CD8-positive, alpha-beta memory T cell (primary cell): ENCODE measurements at regions not wholly inside any gene's neighbourhood (a gene's known extent, or its start where the extent isn't known, plus 50 kb on each side); places are given as distances from the start of the nearest gene placed in this dataset.
"Not testable (repeated sequence)": the region's sequence is repeated elsewhere in the genome, so short reads cannot be mapped to it uniquely, and the experiment has no call there.

Source experiments
- CTCF ChIA-PET: fragments of 350-600 bp; sonication (Branson Sonifier 250); formaldehyde crosslinking; loops from one replicate; lab custom pipeline; 2021; ENCODE audit warnings: antibody characterized with exemption; lab: Charles Lee
- POLR2A ChIA-PET: fragments of 350-600 bp; sonication (Branson Sonifier 250); formaldehyde crosslinking; loops from one replicate; lab custom pipeline; 2021; ENCODE audit warnings: antibody characterized with exemption; lab: Charles Lee
- DNase-seq, 5 donors: peaks; one replicate each; pipeline versions ENCODE4 v3.0.0 to v3.0.0-alpha.2; 2020 to 2022; ENCODE audit warnings: mixed read lengths in 1 of 5
- H3K27ac ChIP-seq: one replicate; pipeline ENCODE4 v1.7.0; 2013; ENCODE audit warnings: low read depth, mild to moderate bottlenecking, low read length, moderate library complexity
- H3K27me3 ChIP-seq: 2 replicates; pipeline ENCODE4 v1.7.0; 2013; ENCODE audit warnings: low read length, mild to moderate bottlenecking; ENCODE audit not compliant: insufficient read depth, poor library complexity, severe bottlenecking
- H3K36me3 ChIP-seq: 2 replicates; pipeline ENCODE4 v1.7.0; 2013; ENCODE audit warnings: mild to moderate bottlenecking, low read length, moderate library complexity; ENCODE audit not compliant: insufficient read depth
- H3K4me1 ChIP-seq: 2 replicates; pipeline ENCODE4 v1.7.0; 2013; ENCODE audit warnings: mild to moderate bottlenecking, low read length, moderate library complexity; ENCODE audit not compliant: insufficient read depth
- H3K4me3 ChIP-seq: 2 replicates; pipeline ENCODE4 v1.7.0; 2013; ENCODE audit warnings: mild to moderate bottlenecking, low read length
- H3K9me3 ChIP-seq: 2 replicates; pipeline ENCODE4 v1.7.0; 2013; ENCODE audit warnings: mild to moderate bottlenecking, low read length
- H3K27ac Mint-ChIP-seq, 8 donors: one replicate each; pipeline ENCODE4 v1.8.0; 2020 to 2021; ENCODE audit warnings: mixed read lengths in 8 of 8, mild to moderate bottlenecking in 6 of 8, inconsistent platforms in 3 of 8, moderate library complexity in 3 of 8
- H3K27me3 Mint-ChIP-seq, 2 donors: one replicate each; pipeline ENCODE4 v1.8.0; 2020 to 2021; ENCODE audit warnings: mixed read lengths in 2 of 2, mild to moderate bottlenecking in 1 of 2, moderate library complexity in 1 of 2
- H3K36me3 Mint-ChIP-seq, 3 donors: one replicate each; pipeline ENCODE4 v1.8.0; 2020 to 2021; ENCODE audit warnings: mixed read lengths in 3 of 3, inconsistent platforms in 1 of 3, mild to moderate bottlenecking in 1 of 3
- H3K4me1 Mint-ChIP-seq, 3 donors: one replicate each; pipeline ENCODE4 v1.8.0; 2020 to 2021; ENCODE audit warnings: mixed read lengths in 3 of 3, inconsistent platforms in 1 of 3, mild to moderate bottlenecking in 1 of 3
- H3K4me3 Mint-ChIP-seq, 7 donors: one replicate each; pipeline ENCODE4 v1.8.0; 2020 to 2021; ENCODE audit warnings: mixed read lengths in 7 of 7, mild to moderate bottlenecking in 6 of 7, moderate library complexity in 4 of 7, inconsistent platforms in 2 of 7
- H3K9me3 Mint-ChIP-seq, 5 donors: one replicate each; pipeline ENCODE4 v1.8.0; 2020 to 2022; ENCODE audit warnings: mixed read lengths in 5 of 5, mild to moderate bottlenecking in 3 of 5, moderate library complexity in 2 of 5, inconsistent platforms in 1 of 5

- Mint-ChIP-seq H3K36me3 (no peaks in the 10 kb centered on the region), H3K4me1 (no peaks in the 10 kb centered on the region), H3K27me3 (no peaks in the 10 kb centered on the region), H3K27ac (no peak overlapping the region), H3K9me3 (peaks cover 3 to 22% (median 19%) of the 10 kb centered on the region in 5 donors), H3K4me3 (no peak overlapping the region)
- ChIA-PET POLR2A (no interaction called here), CTCF (no interaction called here)
- Histone ChIP-seq H3K4me3 (no peak overlapping the region), H3K4me1 (no peaks in the 10 kb centered on the region), H3K36me3 (no peaks in the 10 kb centered on the region), H3K27me3 (no peaks in the 10 kb centered on the region), H3K27ac (no peak overlapping the region), H3K9me3 (no peaks in the 10 kb centered on the region)
- DNase-seq = no peak
Observed at GRCh38 chr12:86945685-86946196, 689.5 kb upstream of the MGAT4C start.

GRCh38 chr12:86944197-86944819, 688.1 kb upstream of the MGAT4C start:
- POLR2A ChIA-PET, H3K27me3 ChIP-seq, H3K27me3 Mint-ChIP-seq, H3K27ac ChIP-seq, H3K27ac Mint-ChIP-seq, H3K4me1 Mint-ChIP-seq, H3K4me1 ChIP-seq, CTCF ChIA-PET, H3K9me3 ChIP-seq, H3K4me3 ChIP-seq, H3K36me3 Mint-ChIP-seq, DNase-seq, H3K4me3 Mint-ChIP-seq, H3K36me3 ChIP-seq: not testable (repeated sequence)
- peaks cover 3 to 28% (median 19%) of the 10 kb centered on the region in 5 donors for H3K9me3 Mint-ChIP-seq

- no peaks in the 10 kb centered on the region for H3K9me3 ChIP-seq
- no peak overlapping the region for H3K4me3 ChIP-seq
- no peaks in the 10 kb centered on the region for H3K27me3 ChIP-seq
- H3K4me1 Mint-ChIP-seq = no peaks in the 10 kb centered on the region
- no peaks in the 10 kb centered on the region for H3K36me3 Mint-ChIP-seq
- H3K36me3 ChIP-seq = no peaks in the 10 kb centered on the region
- peaks cover 0 to 18% (median 2%) of the 10 kb centered on the region in 5 donors for H3K9me3 Mint-ChIP-seq
- H3K27me3 Mint-ChIP-seq = no peaks in the 10 kb centered on the region
- CTCF ChIA-PET = no interaction called here
- H3K4me3 Mint-ChIP-seq = no peak overlapping the region
- POLR2A ChIA-PET = no interaction called here
- no peak overlapping the region for H3K27ac Mint-ChIP-seq
- no peak for DNase-seq
- H3K4me1 ChIP-seq = no peaks in the 10 kb centered on the region
- no peak overlapping the region for H3K27ac ChIP-seq
Observed at GRCh38 chr12:86931714-86932113, 675.5 kb upstream of the MGAT4C start.

- no peak overlapping the region for H3K4me3 ChIP-seq
- ChIA-PET CTCF (no interaction called here), POLR2A (no interaction called here)
- H3K4me1 Mint-ChIP-seq = no peaks in the 10 kb centered on the region
- H3K27me3 ChIP-seq = no peaks in the 10 kb centered on the region
- DNase-seq = no peak
- H3K36me3 ChIP-seq = no peaks in the 10 kb centered on the region
- no peaks in the 10 kb centered on the region for H3K36me3 Mint-ChIP-seq
- H3K27me3 Mint-ChIP-seq = no peaks in the 10 kb centered on the region
- no peak overlapping the region for H3K27ac Mint-ChIP-seq
- no peak overlapping the region for H3K27ac ChIP-seq
- no peaks in the 10 kb centered on the region for H3K9me3 ChIP-seq
- H3K9me3 Mint-ChIP-seq = peaks cover 0 to 15% (median 0%) of the 10 kb centered on the region in 5 donors
- no peak overlapping the region for H3K4me3 Mint-ChIP-seq
- no peaks in the 10 kb centered on the region for H3K4me1 ChIP-seq
Observed at GRCh38 chr12:86929962-86930361, 673.8 kb upstream of the MGAT4C start.

GRCh38 chr12:86917121-86917520, 660.9 kb upstream of the MGAT4C start:
- H3K27me3 Mint-ChIP-seq = no peaks in the 10 kb centered on the region
- no peak overlapping the region for H3K27ac ChIP-seq
- ChIA-PET CTCF (no interaction called here), POLR2A (no interaction called here)
- no peaks in the 10 kb centered on the region for H3K36me3 Mint-ChIP-seq
- no peak overlapping the region for H3K27ac Mint-ChIP-seq
- H3K9me3 ChIP-seq = no peaks in the 10 kb centered on the region
- no peaks in the 10 kb centered on the region for H3K27me3 ChIP-seq
- H3K36me3 ChIP-seq = no peaks in the 10 kb centered on the region
- no peak overlapping the region for H3K4me3 ChIP-seq
- H3K4me3 Mint-ChIP-seq = no peak overlapping the region
- no peak for DNase-seq
- H3K4me1 Mint-ChIP-seq = no peaks in the 10 kb centered on the region
- peaks cover 3 to 22% (median 10%) of the 10 kb centered on the region in 5 donors for H3K9me3 Mint-ChIP-seq
- H3K4me1 ChIP-seq = no peaks in the 10 kb centered on the region

- DNase-seq = no peak
- no peak overlapping the region for H3K4me3 ChIP-seq
- no peak overlapping the region for H3K27ac ChIP-seq
- no peaks in the 10 kb centered on the region for H3K9me3 ChIP-seq
- Mint-ChIP-seq H3K27me3 (no peaks in the 10 kb centered on the region), H3K4me1 (no peaks in the 10 kb centered on the region), H3K36me3 (no peaks in the 10 kb centered on the region), H3K27ac (no peak overlapping the region), H3K9me3 (peaks cover 0 to 17% (median 7%) of the 10 kb centered on the region in 5 donors), H3K4me3 (no peak overlapping the region)
- H3K36me3 ChIP-seq = no peaks in the 10 kb centered on the region
- CTCF ChIA-PET = no interaction called here
- no peaks in the 10 kb centered on the region for H3K27me3 ChIP-seq
- POLR2A ChIA-PET = no interaction called here
- no peaks in the 10 kb centered on the region for H3K4me1 ChIP-seq
Observed at GRCh38 chr12:86914721-86915120, 658.5 kb upstream of the MGAT4C start.

- no peaks in the 10 kb centered on the region for H3K36me3 ChIP-seq
- no peak overlapping the region for H3K4me3 ChIP-seq
- H3K27ac Mint-ChIP-seq = peak overlapping the region in 1 of 8 donors; percentile 33
- H3K4me3 Mint-ChIP-seq = no peak overlapping the region
- ChIA-PET POLR2A (no interaction called here), CTCF (no interaction called here)
- no peaks in the 10 kb centered on the region for H3K9me3 ChIP-seq
- DNase-seq = no peak
- no peak overlapping the region for H3K27ac ChIP-seq
- H3K36me3 Mint-ChIP-seq = no peaks in the 10 kb centered on the region
- H3K27me3 Mint-ChIP-seq = no peaks in the 10 kb centered on the region
- H3K27me3 ChIP-seq = no peaks in the 10 kb centered on the region
- H3K4me1 ChIP-seq = no peaks in the 10 kb centered on the region
- no peaks in the 10 kb centered on the region for H3K4me1 Mint-ChIP-seq
- H3K9me3 Mint-ChIP-seq = peaks cover 0 to 16% (median 5%) of the 10 kb centered on the region in 5 donors
Observed at GRCh38 chr12:86911973-86912372, 655.8 kb upstream of the MGAT4C start.

- H3K9me3 ChIP-seq = no peaks in the 10 kb centered on the region
- Mint-ChIP-seq H3K4me3 (no peak overlapping the region), H3K4me1 (no peaks in the 10 kb centered on the region), H3K27ac (no peak overlapping the region), H3K36me3 (no peaks in the 10 kb centered on the region), H3K27me3 (no peaks in the 10 kb centered on the region), H3K9me3 (peaks cover 0 to 28% (median 11%) of the 10 kb centered on the region in 5 donors)
- no peak for DNase-seq
- H3K36me3 ChIP-seq = no peaks in the 10 kb centered on the region
- no peak overlapping the region for H3K4me3 ChIP-seq
- no peaks in the 10 kb centered on the region for H3K27me3 ChIP-seq
- no peaks in the 10 kb centered on the region for H3K4me1 ChIP-seq
- ChIA-PET POLR2A (no interaction called here), CTCF (no interaction called here)
- H3K27ac ChIP-seq = no peak overlapping the region
Observed at GRCh38 chr12:86903159-86903558, 647.0 kb upstream of the MGAT4C start.
